ENCODE measurements at regions not wholly inside any gene's neighbourhood (a gene's known extent, or its start where the extent isn't known, plus 50 kb on each side); places are given as distances from the start of the nearest gene placed in this dataset.

GRCh38 chr1:193791746-193792145 is 605.3 kb upstream of the B3GALT2 start:
- Histone ChIP-seq H3K9me3 (ENCODE audit: control insufficient read depth, insufficient read depth, low read length) (no peaks in the 10 kb centered on the region; the same call in 1 of the 2 replicates), H3K36me3 (ENCODE audit: control insufficient read depth, low read length) (no peaks in the 10 kb centered on the region), H3K27ac (ENCODE audit: low read depth, low read length) (no peak overlapping the region), H4K20me1 (ENCODE audit: control insufficient read depth, insufficient read depth, low read depth, low read length) (no peaks in the 10 kb centered on the region), H3K4me2 (ENCODE audit: low read length) (no peak overlapping the region), H3K27me3 (ENCODE audit: control insufficient read depth, low read length) (no peaks in the 10 kb centered on the region), H3K4me3 (ENCODE audit: low read length) (no peak overlapping the region), H3F3A (ENCODE audit: control insufficient read depth, insufficient read depth) (no peaks in the 10 kb centered on the region), H3K4me1 (ENCODE audit: control insufficient read depth, low read length) (no peaks in the 10 kb centered on the region), H3K9me2 (replicated peaks; ENCODE audit: control insufficient read depth, low read length) (no peaks in the 10 kb centered on the region), H3K79me2 (ENCODE audit: control insufficient read depth, low read length) (no peaks in the 10 kb centered on the region)
- no peak for TF ChIP-seq CTCF (IDR thresholded peaks at IDR 0.05; ENCODE audit: low read depth, low read length, poor library complexity, severe bottlenecking)

- H3K9me3 ChIP-seq (ENCODE audit: control insufficient read depth, insufficient read depth, low read length), result no peaks in the 10 kb centered on the region
- no peak overlapping the region for H3K4me2 ChIP-seq (ENCODE audit: low read length)
- H3F3A ChIP-seq (ENCODE audit: control insufficient read depth, insufficient read depth), result no peaks in the 10 kb centered on the region
- no peak overlapping the region for H3K4me3 ChIP-seq (ENCODE audit: low read length)
- no peaks in the 10 kb centered on the region for H3K4me1 ChIP-seq (ENCODE audit: control insufficient read depth, low read length)
- no peak overlapping the region for H3K27ac ChIP-seq (ENCODE audit: low read depth, low read length)
- no peaks in the 10 kb centered on the region for H4K20me1 ChIP-seq (ENCODE audit: control insufficient read depth, insufficient read depth, low read depth, low read length)
- H3K9me2 ChIP-seq (replicated peaks; ENCODE audit: control insufficient read depth, low read length), result no peaks in the 10 kb centered on the region
- no peaks in the 10 kb centered on the region for H3K27me3 ChIP-seq (ENCODE audit: control insufficient read depth, low read length)
- H3K36me3 ChIP-seq (ENCODE audit: control insufficient read depth, low read length), result no peaks in the 10 kb centered on the region
- TF ChIP-seq EZH2phosphoT487 (IDR thresholded peaks at IDR 0.05; ENCODE audit: borderline replicate concordance, low read length) (no peak), CTCF (IDR thresholded peaks at IDR 0.05; ENCODE audit: low read depth, low read length, poor library complexity, severe bottlenecking) (no peak)
- H3K79me2 ChIP-seq (ENCODE audit: control insufficient read depth, low read length), result no peaks in the 10 kb centered on the region
Observed at GRCh38 chr1:193787061-193787460, 600.6 kb upstream of the B3GALT2 start.

- Histone ChIP-seq H3K79me2 (ENCODE audit: control insufficient read depth, low read length) (no peaks in the 10 kb centered on the region), H3K9me3 (ENCODE audit: control insufficient read depth, insufficient read depth, low read length) (no peaks in the 10 kb centered on the region), H3K27ac (ENCODE audit: low read depth, low read length) (no peak overlapping the region), H3K4me1 (ENCODE audit: control insufficient read depth, low read length) (no peaks in the 10 kb centered on the region), H3K9me2 (replicated peaks; ENCODE audit: control insufficient read depth, low read length) (no peaks in the 10 kb centered on the region), H4K20me1 (ENCODE audit: control insufficient read depth, insufficient read depth, low read depth, low read length) (no peaks in the 10 kb centered on the region), H3F3A (ENCODE audit: control insufficient read depth, insufficient read depth) (no peaks in the 10 kb centered on the region), H3K27me3 (ENCODE audit: control insufficient read depth, low read length) (no peaks in the 10 kb centered on the region), H3K4me2 (ENCODE audit: low read length) (no peak overlapping the region), H3K36me3 (ENCODE audit: control insufficient read depth, low read length) (no peaks in the 10 kb centered on the region), H3K4me3 (ENCODE audit: low read length) (no peak overlapping the region)
- no peak for TF ChIP-seq EZH2phosphoT487 (IDR thresholded peaks at IDR 0.05; ENCODE audit: borderline replicate concordance, low read length)
- TF ChIP-seq CTCF (IDR thresholded peaks at IDR 0.05; ENCODE audit: low read depth, low read length, poor library complexity, severe bottlenecking), result no peak
Observed at GRCh38 chr1:193785850-193786420, 599.5 kb upstream of the B3GALT2 start.
